OCI-LY3 (cell line): ENCODE measurements at regions not wholly inside any gene's neighbourhood (a gene's known extent, or its start where the extent isn't known, plus 50 kb on each side); places are given as distances from the start of the nearest gene placed in this dataset.

Experiments
- H2AFZ ChIP-seq: fragments of 200-600, 300-600 bp; shearing (Covaris generic); 2 replicates; pipeline ENCODE4 v1.6.0; 2014; ENCODE audit warnings: antibody characterized with exemption, low read depth, low read length
- H3K27ac ChIP-seq: fragments of 200-600, 300-600 bp; sonication (generic); 2 replicates; pipeline ENCODE4 v1.5.1; 2014; ENCODE audit warnings: mild to moderate bottlenecking, low read length, moderate library complexity, mixed read lengths
- H3K27me3 ChIP-seq: fragments of 200-600, 300-600 bp; sonication (generic); 2 replicates; pipeline ENCODE4 v1.6.1; 2014; ENCODE audit warnings: low read depth, low read length, mixed read lengths
- H3K36me3 ChIP-seq: fragments of 200-600, 300-600 bp; sonication (generic); replicated peaks from 2 replicates; pipeline ENCODE3; 2014; ENCODE audit warnings: low read depth, low read length, mixed read lengths
- H3K4me1 ChIP-seq: fragments of 300-600, 200-600 bp; sonication (generic); 2 replicates; pipeline ENCODE4 v1.6.1; 2014; ENCODE audit warnings: low read length, mixed read lengths
- H3K4me2 ChIP-seq: fragments of 200-600, 300-600 bp; sonication (generic); 2 replicates; pipeline ENCODE4 v1.6.1; 2014; ENCODE audit warnings: low read length, mixed read lengths
- H3K4me3 ChIP-seq: fragments of 300-600, 200-600 bp; sonication (generic); 2 replicates; pipeline ENCODE4 v1.5.1; 2014; ENCODE audit warnings: antibody characterized with exemption, mild to moderate bottlenecking, low read length, moderate library complexity
- H3K79me2 ChIP-seq: fragments of 300-600, 200-600 bp; shearing (Covaris generic); 2 replicates; pipeline ENCODE4 v1.6.1; 2014; ENCODE audit warnings: mild to moderate bottlenecking, low read length, mixed read lengths
- H3K9ac ChIP-seq: fragments of 300-600, 200-600 bp; shearing (Covaris generic); 2 replicates; pipeline ENCODE4 v1.6.0; 2014; ENCODE audit warnings: mild to moderate bottlenecking, low read length, moderate library complexity
- H3K9me3 ChIP-seq: fragments of 200-600, 300-600 bp; shearing (Covaris generic); 2 replicates; pipeline ENCODE4 v1.6.1; 2014; ENCODE audit warnings: low read length, mixed read lengths; ENCODE audit not compliant: insufficient read depth
- H4K20me1 ChIP-seq: fragments of 200-600, 300-600 bp; sonication (generic); 2 replicates; pipeline ENCODE4 v1.6.1; 2016; ENCODE audit warnings: low read length, mixed read lengths; ENCODE audit not compliant: insufficient read depth
- EZH2phosphoT487 ChIP-seq: fragments of 200-600 bp; shearing (Covaris generic); IDR thresholded peaks from 2 replicates; pipeline ENCODE4 v1.6.1; 2018; ENCODE audit warnings: antibody characterized with exemption, mixed run types, low read depth
- TF ChIP-seq, protein P1 (sequence below): fragments of 200-600, 300-600 bp; sonication (generic); IDR thresholded peaks from 2 replicates; pipeline ENCODE4 v1.5.1; 2014; ENCODE audit warnings: antibody characterized with exemption, low read length, low read depth

DNA sequence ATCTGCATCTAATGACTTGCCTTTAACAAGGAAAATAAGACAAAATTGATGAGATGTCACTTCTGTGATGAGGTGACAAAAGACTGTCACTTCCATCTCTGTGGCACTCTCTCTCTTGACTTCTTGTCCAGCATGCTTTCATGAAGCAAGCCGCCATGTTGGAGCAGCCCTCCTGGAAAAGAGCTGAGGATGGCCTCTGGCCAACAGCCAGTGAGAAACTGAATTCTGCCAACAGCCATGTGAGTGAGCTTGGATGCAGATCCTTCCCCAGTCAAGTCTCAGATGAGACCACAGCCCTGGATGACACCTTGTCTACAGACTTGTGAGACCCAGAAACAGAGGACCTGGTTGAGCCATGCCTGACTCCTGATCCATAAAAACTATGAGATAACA is 412.6 kb upstream of the SHH start:
- Histone ChIP-seq H3K9me3 (no peaks in the 10 kb centered on the region), H3K36me3 (no peaks in the 10 kb centered on the region), H2AFZ (no peak overlapping the region), H3K9ac (no peak overlapping the region), H4K20me1 (no peaks in the 10 kb centered on the region), H3K4me3 (no peak overlapping the region), H3K4me1 (no peaks in the 10 kb centered on the region), H3K27me3 (no peaks in the 10 kb centered on the region), H3K79me2 (no peaks in the 10 kb centered on the region), H3K4me2 (no peak overlapping the region), H3K27ac (no peak overlapping the region)
- TF ChIP-seq, protein P1, sequence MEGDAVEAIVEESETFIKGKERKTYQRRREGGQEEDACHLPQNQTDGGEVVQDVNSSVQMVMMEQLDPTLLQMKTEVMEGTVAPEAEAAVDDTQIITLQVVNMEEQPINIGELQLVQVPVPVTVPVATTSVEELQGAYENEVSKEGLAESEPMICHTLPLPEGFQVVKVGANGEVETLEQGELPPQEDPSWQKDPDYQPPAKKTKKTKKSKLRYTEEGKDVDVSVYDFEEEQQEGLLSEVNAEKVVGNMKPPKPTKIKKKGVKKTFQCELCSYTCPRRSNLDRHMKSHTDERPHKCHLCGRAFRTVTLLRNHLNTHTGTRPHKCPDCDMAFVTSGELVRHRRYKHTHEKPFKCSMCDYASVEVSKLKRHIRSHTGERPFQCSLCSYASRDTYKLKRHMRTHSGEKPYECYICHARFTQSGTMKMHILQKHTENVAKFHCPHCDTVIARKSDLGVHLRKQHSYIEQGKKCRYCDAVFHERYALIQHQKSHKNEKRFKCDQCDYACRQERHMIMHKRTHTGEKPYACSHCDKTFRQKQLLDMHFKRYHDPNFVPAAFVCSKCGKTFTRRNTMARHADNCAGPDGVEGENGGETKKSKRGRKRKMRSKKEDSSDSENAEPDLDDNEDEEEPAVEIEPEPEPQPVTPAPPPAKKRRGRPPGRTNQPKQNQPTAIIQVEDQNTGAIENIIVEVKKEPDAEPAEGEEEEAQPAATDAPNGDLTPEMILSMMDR: no peak
- TF ChIP-seq EZH2phosphoT487: no peak

DNA sequence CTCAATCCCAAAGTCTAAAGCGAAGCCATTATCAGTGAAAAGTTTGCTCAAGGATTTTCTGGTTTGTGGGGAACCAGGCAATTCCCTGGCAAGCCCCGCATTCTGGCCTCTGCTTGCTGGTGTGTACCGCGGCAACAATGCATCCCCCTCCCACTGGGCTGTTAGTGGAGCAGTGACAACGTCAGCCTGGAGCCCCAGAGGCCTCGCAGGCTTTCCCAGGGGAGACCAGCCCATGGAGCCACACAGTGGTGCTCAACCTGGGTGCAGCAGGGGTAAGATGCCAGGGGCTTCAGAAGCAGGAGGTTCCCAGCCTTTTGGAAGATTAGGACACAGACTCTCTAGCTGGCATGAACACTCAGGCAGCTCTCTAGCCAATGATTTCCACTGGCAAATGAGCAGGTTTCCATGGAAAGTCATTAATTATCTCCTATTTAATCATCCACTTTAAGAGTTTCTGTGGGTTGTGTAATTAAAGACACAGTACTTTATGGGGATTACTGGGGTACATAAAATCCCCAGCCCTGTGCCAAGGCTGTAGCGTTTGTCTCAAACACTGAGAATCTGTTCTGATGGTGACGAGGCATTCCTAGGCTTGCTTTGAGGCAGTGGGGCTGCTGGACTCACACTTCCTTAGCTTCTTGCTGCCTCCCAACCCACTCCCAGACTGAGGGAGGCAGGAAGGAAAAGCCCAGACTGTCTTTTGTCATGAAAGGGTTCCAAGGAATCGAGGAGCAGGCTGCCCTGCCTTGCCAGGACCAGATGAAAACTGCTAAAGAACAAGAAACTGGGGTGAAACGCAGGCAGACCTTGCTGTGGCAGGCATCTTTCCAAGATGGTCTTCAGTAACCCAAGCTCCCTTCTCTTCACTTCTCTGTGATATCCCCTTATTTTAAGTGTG is 411.9 kb upstream of the SHH start:
- H3K9ac ChIP-seq: no peak overlapping the region
- no peak overlapping the region for H3K27ac ChIP-seq
- H2AFZ ChIP-seq: no peak overlapping the region
- no peak overlapping the region for H3K4me2 ChIP-seq
- no peak overlapping the region for H3K4me3 ChIP-seq
- no peaks in the 10 kb centered on the region for H3K79me2 ChIP-seq
- no peaks in the 10 kb centered on the region for H3K9me3 ChIP-seq
- H3K27me3 ChIP-seq: peaks cover 6% of the 10 kb centered on the region; the same call in 1 of the 2 replicates
- H4K20me1 ChIP-seq: no peaks in the 10 kb centered on the region
- no peaks in the 10 kb centered on the region for H3K4me1 ChIP-seq
- no peaks in the 10 kb centered on the region for H3K36me3 ChIP-seq
- TF ChIP-seq, protein P1: no peak
- no peak for TF ChIP-seq EZH2phosphoT487

DNA sequence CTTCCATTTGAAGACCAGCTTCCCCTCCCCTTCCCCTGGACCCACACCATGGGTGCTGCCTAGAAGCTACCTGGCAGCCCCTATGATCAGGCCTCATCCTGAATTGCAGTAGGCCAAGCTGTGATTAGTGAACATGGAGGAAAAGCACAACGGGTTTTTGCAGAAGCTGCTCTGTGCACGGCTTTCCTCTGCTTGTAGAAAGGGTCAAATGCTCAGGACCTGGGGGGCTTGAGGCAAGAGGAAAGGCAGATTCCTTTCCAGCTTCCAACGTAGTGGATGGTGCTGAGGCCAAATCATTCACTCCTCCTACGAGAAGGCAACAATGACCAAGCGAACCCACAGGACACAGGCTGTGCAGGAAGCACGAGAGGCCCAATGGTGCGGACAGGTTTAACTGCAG is 410.3 kb upstream of the SHH start:
- no peaks in the 10 kb centered on the region for H3K36me3 ChIP-seq
- no peaks in the 10 kb centered on the region for H3K79me2 ChIP-seq
- no peak overlapping the region for H3K4me3 ChIP-seq
- H3K4me1 ChIP-seq: no peaks in the 10 kb centered on the region
- no peak overlapping the region for H3K9ac ChIP-seq
- H4K20me1 ChIP-seq: no peaks in the 10 kb centered on the region
- no peaks in the 10 kb centered on the region for H3K9me3 ChIP-seq
- H3K4me2 ChIP-seq: no peak overlapping the region
- TF ChIP-seq, protein P1: no peak
- no peak for TF ChIP-seq EZH2phosphoT487
- H3K27me3 ChIP-seq: peaks cover 13% of the 10 kb centered on the region; the same call in 1 of the 2 replicates
- no peak overlapping the region for H2AFZ ChIP-seq
- H3K27ac ChIP-seq: no peak overlapping the region

DNA sequence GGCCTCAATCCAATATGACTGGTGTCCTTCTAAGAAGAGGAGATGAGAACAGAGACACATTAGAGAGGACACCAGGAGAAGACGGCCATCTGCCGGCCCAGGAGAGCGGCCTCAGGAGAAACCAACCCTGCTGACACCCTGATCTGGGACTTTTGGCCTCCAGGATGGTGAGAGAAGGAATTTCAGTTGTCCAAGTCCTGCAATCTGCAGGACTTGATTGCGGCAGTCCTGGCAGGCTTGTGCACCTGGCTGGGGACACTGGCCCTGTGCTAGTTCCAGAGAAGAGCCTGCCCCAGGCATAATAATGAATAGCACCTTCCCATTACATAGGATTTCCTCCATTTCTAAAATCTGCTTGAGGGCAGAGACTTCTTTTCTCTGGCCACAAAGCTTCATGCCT is 409.9 kb upstream of the SHH start:
- Histone ChIP-seq H3K9ac (no peak overlapping the region), H3K36me3 (no peaks in the 10 kb centered on the region), H3K79me2 (no peaks in the 10 kb centered on the region), H3K27ac (no peak overlapping the region), H3K4me1 (no peaks in the 10 kb centered on the region), H3K4me2 (no peak overlapping the region), H2AFZ (no peak overlapping the region), H3K9me3 (no peaks in the 10 kb centered on the region), H3K4me3 (no peak overlapping the region), H3K27me3 (peaks cover 13% of the 10 kb centered on the region; the same call in 1 of the 2 replicates), H4K20me1 (no peaks in the 10 kb centered on the region)
- TF ChIP-seq, protein P1: no peak
- no peak for TF ChIP-seq EZH2phosphoT487
